Activated CD8-positive, alpha-beta memory T cell treated with anti-CD3 and anti-CD28 coated beads, Interleukin-2, amount 50 U/mL, for 24 hours (primary cell): ENCODE measurements at regions not wholly inside any gene's neighbourhood (a gene's known extent, or its start where the extent isn't known, plus 50 kb on each side); places are given as distances from the start of the nearest gene placed in this dataset.

Experiments used
- DNase-seq: peaks from one replicate; pipeline ENCODE4 v3.0.0-alpha.2; 2020; ENCODE audit errors: extremely low read depth

- no peak for DNase-seq
Observed at GRCh38 chr4:181939199-181939945, 303.8 kb upstream of the TENM3 start.

GRCh38 chr4:181944527-181944926, 298.7 kb upstream of the TENM3 start:
- DNase-seq = no peak

GRCh38 chr4:181946902-181947301, 296.3 kb upstream of the TENM3 start:
- DNase-seq = no peak

GRCh38 chr4:181948839-181949382, 294.3 kb upstream of the TENM3 start:
- DNase-seq = no peak

- no peak for DNase-seq
Observed at GRCh38 chr4:181949704-181950312, 293.4 kb upstream of the TENM3 start.

GRCh38 chr4:181950372-181951127, 292.7 kb upstream of the TENM3 start:
- no peak for DNase-seq

GRCh38 chr4:181951265-181951664, 291.9 kb upstream of the TENM3 start:
- DNase-seq = no peak

GRCh38 chr4:181952478-181952877, 290.7 kb upstream of the TENM3 start:
- no peak for DNase-seq

- no peak for DNase-seq
Observed at GRCh38 chr4:181956512-181956911, 286.7 kb upstream of the TENM3 start.

- DNase-seq = no peak
Observed at GRCh38 chr4:181957088-181957487, 286.1 kb upstream of the TENM3 start.

- no peak for DNase-seq
Observed at GRCh38 chr4:181958446-181958845, 284.8 kb upstream of the TENM3 start.

GRCh38 chr4:181959121-181959520, 284.1 kb upstream of the TENM3 start:
- DNase-seq = no peak

GRCh38 chr4:181960384-181960783, 282.8 kb upstream of the TENM3 start:
- DNase-seq = no peak

GRCh38 chr4:181962321-181962720, 280.9 kb upstream of the TENM3 start:
- no peak for DNase-seq

- no peak for DNase-seq
Observed at GRCh38 chr4:181964731-181965130, 278.5 kb upstream of the TENM3 start.

GRCh38 chr4:181966104-181966551, 277.1 kb upstream of the TENM3 start:
- DNase-seq = no peak

- DNase-seq = no peak
Observed at GRCh38 chr4:181967401-181967800, 275.8 kb upstream of the TENM3 start.

GRCh38 chr4:181968371-181968770, 274.8 kb upstream of the TENM3 start:
- DNase-seq = no peak

GRCh38 chr4:181969151-181969550, 274.1 kb upstream of the TENM3 start:
- DNase-seq = no peak

- no peak for DNase-seq
Observed at GRCh38 chr4:181970366-181970765, 272.8 kb upstream of the TENM3 start.

- DNase-seq = no peak
Observed at GRCh38 chr4:181971411-181971810, 271.8 kb upstream of the TENM3 start.

GRCh38 chr4:181971973-181972372, 271.2 kb upstream of the TENM3 start:
- DNase-seq = no peak

GRCh38 chr4:181976764-181977163, 266.4 kb upstream of the TENM3 start:
- no peak for DNase-seq
